GM23248 (cell line): ENCODE measurements at regions not wholly inside any gene's neighbourhood (a gene's known extent, or its start where the extent isn't known, plus 50 kb on each side); places are given as distances from the start of the nearest gene placed in this dataset.

ENCODE experiments used
- EZH2 ChIP-seq: fragments of 200-600 bp; sonication (generic); IDR thresholded peaks from 2 replicates; pipeline ENCODE4 v1.6.1; 2018; ENCODE audit warnings: antibody characterized with exemption, mild to moderate bottlenecking; ENCODE audit not compliant: insufficient read depth, poor library complexity, severe bottlenecking
- EZH2phosphoT487 ChIP-seq: fragments of 200-600 bp; sonication (generic); IDR thresholded peaks from 2 replicates; pipeline ENCODE4 v1.6.1; 2018; ENCODE audit warnings: antibody characterized with exemption, moderate library complexity, mild to moderate bottlenecking, low read depth; ENCODE audit not compliant: insufficient read depth

GRCh38 chr17:77042476-77043231, 98.1 kb upstream of the SEC14L1 start:
- TF ChIP-seq EZH2phosphoT487 = no peak
- TF ChIP-seq EZH2 = no peak
